ENCODE measurements at regions not wholly inside any gene's neighbourhood (a gene's known extent, or its start where the extent isn't known, plus 50 kb on each side); places are given as distances from the start of the nearest gene placed in this dataset.

DNA sequence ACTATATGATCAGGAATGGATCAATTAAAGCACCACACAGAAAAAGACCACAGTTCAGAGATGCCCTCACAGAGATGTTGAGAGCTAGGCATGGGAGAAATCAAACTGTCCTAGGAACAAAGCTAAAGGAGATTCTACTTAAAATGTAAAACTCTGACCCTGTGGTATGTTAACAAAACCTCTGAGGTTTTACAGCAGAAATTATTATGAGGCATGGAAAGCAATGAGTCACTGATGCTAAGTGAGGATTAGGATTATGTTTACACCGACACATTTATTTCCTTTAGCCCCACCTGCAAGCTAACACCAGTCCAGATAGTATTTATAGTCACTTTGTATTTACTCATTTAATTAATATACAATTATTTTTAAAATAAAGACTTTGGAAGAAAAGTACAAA, 1242.2 kb downstream of the OTOL1 start:
- TF ChIP-seq, protein P1, sequence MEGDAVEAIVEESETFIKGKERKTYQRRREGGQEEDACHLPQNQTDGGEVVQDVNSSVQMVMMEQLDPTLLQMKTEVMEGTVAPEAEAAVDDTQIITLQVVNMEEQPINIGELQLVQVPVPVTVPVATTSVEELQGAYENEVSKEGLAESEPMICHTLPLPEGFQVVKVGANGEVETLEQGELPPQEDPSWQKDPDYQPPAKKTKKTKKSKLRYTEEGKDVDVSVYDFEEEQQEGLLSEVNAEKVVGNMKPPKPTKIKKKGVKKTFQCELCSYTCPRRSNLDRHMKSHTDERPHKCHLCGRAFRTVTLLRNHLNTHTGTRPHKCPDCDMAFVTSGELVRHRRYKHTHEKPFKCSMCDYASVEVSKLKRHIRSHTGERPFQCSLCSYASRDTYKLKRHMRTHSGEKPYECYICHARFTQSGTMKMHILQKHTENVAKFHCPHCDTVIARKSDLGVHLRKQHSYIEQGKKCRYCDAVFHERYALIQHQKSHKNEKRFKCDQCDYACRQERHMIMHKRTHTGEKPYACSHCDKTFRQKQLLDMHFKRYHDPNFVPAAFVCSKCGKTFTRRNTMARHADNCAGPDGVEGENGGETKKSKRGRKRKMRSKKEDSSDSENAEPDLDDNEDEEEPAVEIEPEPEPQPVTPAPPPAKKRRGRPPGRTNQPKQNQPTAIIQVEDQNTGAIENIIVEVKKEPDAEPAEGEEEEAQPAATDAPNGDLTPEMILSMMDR (conservative IDR thresholded peaks at IDR 0.05; ENCODE audit: low read depth, low read length) = no peak
- TF ChIP-seq EZH2 (IDR thresholded peaks at IDR 0.05; ENCODE audit: low read length, unreplicated experiment) (no peak), EZH2phosphoT487 (IDR thresholded peaks at IDR 0.05; ENCODE audit: borderline replicate concordance, low read length) (no peak)
